ENCODE measurements at regions not wholly inside any gene's neighbourhood (a gene's known extent, or its start where the extent isn't known, plus 50 kb on each side); places are given as distances from the start of the nearest gene placed in this dataset.

GRCh38 chr3:168384990-168385389, 289.3 kb upstream of the GOLIM4 start:
- TF ChIP-seq SMC3 (IDR thresholded peaks at IDR 0.05; ENCODE audit: low read depth, low read length) (no peak), USF2 (IDR thresholded peaks at IDR 0.05; ENCODE audit: low read depth, low read length) (no peak), BHLHE40 (IDR thresholded peaks at IDR 0.05; ENCODE audit: low read depth, low read length) (no peak), MAZ (IDR thresholded peaks at IDR 0.05; ENCODE audit: borderline replicate concordance, low read depth, low read length) (no peak), CEBPB (IDR thresholded peaks at IDR 0.05; ENCODE audit: low read depth, low read length) (no peak), MXI1 (IDR thresholded peaks at IDR 0.05; ENCODE audit: borderline replicate concordance, low read depth, low read length) (no peak), RFX5 (IDR thresholded peaks at IDR 0.05; ENCODE audit: low read depth, low read length) (no peak), NFE2L2 (IDR thresholded peaks at IDR 0.05; ENCODE audit: low read depth, low read length) (no peak), CTCF (conservative IDR thresholded peaks at IDR 0.05; ENCODE audit: low read depth, low read length) (no peak), RCOR1 (IDR thresholded peaks at IDR 0.05; ENCODE audit: insufficient replicate concordance, low read length) (no peak), MAFK (IDR thresholded peaks at IDR 0.05; ENCODE audit: low read depth, low read length) (no peak), FOS (IDR thresholded peaks at IDR 0.05; ENCODE audit: low read depth, low read length) (no peak), ELK1 (IDR thresholded peaks at IDR 0.05; ENCODE audit: borderline replicate concordance, low read depth, low read length) (no peak), RAD21 (IDR thresholded peaks at IDR 0.05; ENCODE audit: low read length) (no peak)
- intact Hi-C loops (cut with micrococcal nuclease) = no loop called here
- POLR2A ChIA-PET (ENCODE audit: unreplicated experiment) = no interaction called here

More at GRCh38 chr3:168384990-168385389, 289.3 kb upstream of the GOLIM4 start:
- ATAC-seq (ENCODE audit: low read depth) (no peak), DNase-seq (no peak)
- no peak overlapping the region for H2BK20ac ChIP-seq (ENCODE audit: low read depth, low read length)
- no peak overlapping the region for H2BK5ac ChIP-seq (ENCODE audit: low read depth, low read length, poor library complexity, severe bottlenecking)
- H3K4me2 ChIP-seq (ENCODE audit: low read depth, low read length) = no peak overlapping the region
- H4K5ac ChIP-seq (ENCODE audit: low read depth, low read length) = no peak overlapping the region
- H2BK15ac ChIP-seq (ENCODE audit: low read depth, low read length) = no peak overlapping the region
- no peaks in the 10 kb centered on the region for H3K27me3 ChIP-seq (ENCODE audit: control insufficient read depth, insufficient read depth, low read length)
- H4K8ac ChIP-seq (ENCODE audit: low read depth in 2 of 2, low read length in 2 of 2) = no peak overlapping the region
- no peak overlapping the region for H2BK120ac ChIP-seq (ENCODE audit: low read depth, low read length)
- WGBS, 2 experiments (ENCODE audit: extremely low coverage in 2 of 2, insufficient read length in 1 of 2) = no CpG with 5 or more reads among the region's 7 CpGs
- no peaks in the 10 kb centered on the region for H4K20me1 ChIP-seq (ENCODE audit: insufficient read depth, low read length)
- no peaks in the 10 kb centered on the region for H3K36me3 ChIP-seq (ENCODE audit: control insufficient read depth, insufficient read depth, low read length)
- no peaks in the 10 kb centered on the region for H3K9me3 ChIP-seq (ENCODE audit: control insufficient read depth, insufficient read depth, low read length)
- CTCF ChIA-PET = interaction anchor here (0.7 kb wide), 1 partner anchor 43 kb away, joined by 3 read pairs; no protein-coding TSS in a partner anchor
- no TSS peak for BruUV-seq (replicated peaks)
- no peak overlapping the region for H3K9ac ChIP-seq (ENCODE audit: low read depth, low read length)
- H3K56ac ChIP-seq (ENCODE audit: extremely low read depth, insufficient read depth, low read length) = no peak overlapping the region
- H3K27ac ChIP-seq (ENCODE audit: insufficient read depth, low read length) = no peak overlapping the region
- dilution Hi-C loops (cut with HindIII; ENCODE audit: low sequenced_read_pairs, unreplicated experiment) = no loop called here
- no peak overlapping the region for H2AFZ ChIP-seq (replicated peaks; ENCODE audit: low read length, poor library complexity)
- H3K4me3 ChIP-seq (ENCODE audit: insufficient read depth, low read depth, low read length) = no peak overlapping the region
- no peaks in the 10 kb centered on the region for H3K4me1 ChIP-seq (ENCODE audit: control insufficient read depth, insufficient read depth, low read length)
- no peak overlapping the region for H2AK5ac ChIP-seq (ENCODE audit: low read depth, low read length)
- in situ Hi-C loops (cut with MboI; ENCODE audit: low sequenced_read_pairs) = no loop called here
- no peak overlapping the region for H2AK9ac ChIP-seq (replicated peaks; ENCODE audit: low read depth, low read length, poor library complexity)
- no peaks in the 10 kb centered on the region for H3K9me1 ChIP-seq (ENCODE audit: insufficient read depth, low read length)
- H3K18ac ChIP-seq (ENCODE audit: low read depth, low read length) = no peak overlapping the region
- H3K79me1 ChIP-seq (ENCODE audit: low read depth in 1 of 2, low read length in 2 of 2) = no peaks in the 10 kb centered on the region
- H4K91ac ChIP-seq (ENCODE audit: insufficient read depth, low read depth, low read length) = no peak overlapping the region
- H3K23ac ChIP-seq (ENCODE audit: low read depth, low read length) = no peak overlapping the region
- H3K4ac ChIP-seq (ENCODE audit: low read depth, low read length) = no peak overlapping the region
- no peak overlapping the region for H3K14ac ChIP-seq (replicated peaks; ENCODE audit: low read depth, low read length)
